ENCODE measurements at regions not wholly inside any gene's neighbourhood (a gene's known extent, or its start where the extent isn't known, plus 50 kb on each side); places are given as distances from the start of the nearest gene placed in this dataset.

- ChIA-PET SMC1A (ENCODE audit: uncharacterized antibody, unreplicated experiment) (no interaction called here), POLR2A (no interaction called here), RAD21 (ENCODE audit: unreplicated experiment) (no interaction called here), CTCF (interaction anchor here (0.7 kb wide), 1 partner anchor 54 kb away, joined by 3 read pairs; no protein-coding TSS in a partner anchor)
- no TSS peak for BruUV-seq (replicated peaks)
- Histone ChIP-seq H3K27me3 (replicated peaks in 1 of 2; ENCODE audit: control insufficient read depth in 2 of 2, insufficient read depth in 2 of 2, low read length in 1 of 2) (peaks cover 0 to 3% of the 10 kb centered on the region in 2 experiments; a peak in 2 of 4 replicates), H3K4me3 (no peak overlapping the region), H3K27ac (ENCODE audit: control insufficient read depth, insufficient read depth) (no peak overlapping the region), H4K20me1 (ENCODE audit: control insufficient read depth, insufficient read depth) (no peaks in the 10 kb centered on the region), H3K36me3 (ENCODE audit: control insufficient read depth in 2 of 2, insufficient read depth in 2 of 2, low read length in 1 of 2) (no peaks in the 10 kb centered on the region), H2AFZ (ENCODE audit: control insufficient read depth, low read depth, low read length) (no peak overlapping the region), H3K79me2 (ENCODE audit: control insufficient read depth, insufficient read depth, low read length) (no peaks in the 10 kb centered on the region), H3K4me1 (ENCODE audit: control insufficient read depth, insufficient read depth, low read length) (no peaks in the 10 kb centered on the region), H3K9ac (ENCODE audit: control insufficient read depth, insufficient read depth, low read length) (no peak overlapping the region), H3K9me3 (replicated peaks; ENCODE audit: control insufficient read depth, insufficient read depth, low read length) (no peaks in the 10 kb centered on the region), H3K4me2 (ENCODE audit: control insufficient read depth, insufficient read depth) (no peak overlapping the region)
- intact Hi-C loops (cut with micrococcal nuclease; ENCODE audit: unreplicated experiment) = no loop called here
- in situ Hi-C loops (cut with MboI) = no loop called here
- WGBS (ENCODE audit: insufficient coverage, insufficient replicate concordance, low lambda C conversion rate, missing lambda C conversion rate) = 48% methylated on average over 7 of the region's 7 CpGs
- ATAC-seq (no peak), FAIRE-seq (no peak), DNase-seq (ENCODE audit: low read depth, low spot score) (no peak)
- TF ChIP-seq PAX5 (IDR thresholded peaks at IDR 0.05; ENCODE audit: borderline replicate concordance, low read depth, low read length) (no peak), ZNF384 (IDR thresholded peaks at IDR 0.05; ENCODE audit: borderline replicate concordance, low read depth, low read length) (no peak), ZZZ3 (IDR thresholded peaks at IDR 0.05; ENCODE audit: control insufficient read depth, insufficient read length, low read depth) (no peak), RB1 (IDR thresholded peaks at IDR 0.05; ENCODE audit: borderline replicate concordance) (no peak), PBX3 (IDR thresholded peaks at IDR 0.05; ENCODE audit: insufficient replicate concordance, low read depth, low read length) (no peak), SUPT20H (IDR thresholded peaks at IDR 0.05; ENCODE audit: borderline replicate concordance, control insufficient read depth, low read depth, low read length) (no peak), ATF2 (IDR thresholded peaks at IDR 0.05; ENCODE audit: low read length) (no peak), NR2F1 (conservative IDR thresholded peaks at IDR 0.05) (no peak), CHD1 (IDR thresholded peaks at IDR 0.05; ENCODE audit: low read depth, low read length) (no peak), RFX5 (IDR thresholded peaks at IDR 0.05; ENCODE audit: low read depth, low read length) (no peak)
Observed at GRCh38 chr14:94964931-94965330, 192.4 kb downstream of the DICER1 start.

Data from GM12878 (cell line).